ENCODE measurements at regions not wholly inside any gene's neighbourhood (a gene's known extent, or its start where the extent isn't known, plus 50 kb on each side); places are given as distances from the start of the nearest gene placed in this dataset.
"Not testable (repeated sequence)": the region's sequence is repeated elsewhere in the genome, so short reads cannot be mapped to it uniquely, and the experiment has no call there.

GRCh38 chr9:129436751-129437625 is 183.9 kb downstream of the C9orf50 start:
- no peaks in the 10 kb centered on the region for H3K36me3 ChIP-seq (ENCODE audit: control insufficient read depth, insufficient read depth, low read length)
- peak overlapping the region; percentile 74 for H3K4me3 ChIP-seq (ENCODE audit: insufficient read depth, low read depth, low read length, poor library complexity, severe bottlenecking)
- peaks cover 4% of the 10 kb centered on the region for H3K27me3 ChIP-seq (replicated peaks; ENCODE audit: control insufficient read depth, insufficient read depth, low read length, poor library complexity, severe bottlenecking)
- H3K9me3 ChIP-seq (ENCODE audit: control insufficient read depth, low read length): no peaks in the 10 kb centered on the region
- DNase-seq: no peak
- peaks cover 21% of the 10 kb centered on the region for H3K4me1 ChIP-seq (ENCODE audit: control insufficient read depth, insufficient read depth, low read length, poor library complexity, severe bottlenecking)
- peak overlapping the region; percentile 18 for H3K27ac ChIP-seq (ENCODE audit: insufficient read depth, low read length, poor library complexity, severe bottlenecking)

- H3K36me3 ChIP-seq (ENCODE audit: control insufficient read depth, insufficient read depth, low read length): no peaks in the 10 kb centered on the region
- H3K9me3 ChIP-seq (ENCODE audit: control insufficient read depth, low read length): no peaks in the 10 kb centered on the region
- H3K27me3 ChIP-seq (replicated peaks; ENCODE audit: control insufficient read depth, insufficient read depth, low read length, poor library complexity, severe bottlenecking): peaks cover 4% of the 10 kb centered on the region
- peaks cover 21% of the 10 kb centered on the region for H3K4me1 ChIP-seq (ENCODE audit: control insufficient read depth, insufficient read depth, low read length, poor library complexity, severe bottlenecking)
- no peak for DNase-seq
- H3K27ac ChIP-seq (ENCODE audit: insufficient read depth, low read length, poor library complexity, severe bottlenecking): no peak overlapping the region
- peak overlapping the region; percentile 74 for H3K4me3 ChIP-seq (ENCODE audit: insufficient read depth, low read depth, low read length, poor library complexity, severe bottlenecking)
Observed at GRCh38 chr9:129435988-129436717, 184.7 kb downstream of the C9orf50 start.

DNA sequence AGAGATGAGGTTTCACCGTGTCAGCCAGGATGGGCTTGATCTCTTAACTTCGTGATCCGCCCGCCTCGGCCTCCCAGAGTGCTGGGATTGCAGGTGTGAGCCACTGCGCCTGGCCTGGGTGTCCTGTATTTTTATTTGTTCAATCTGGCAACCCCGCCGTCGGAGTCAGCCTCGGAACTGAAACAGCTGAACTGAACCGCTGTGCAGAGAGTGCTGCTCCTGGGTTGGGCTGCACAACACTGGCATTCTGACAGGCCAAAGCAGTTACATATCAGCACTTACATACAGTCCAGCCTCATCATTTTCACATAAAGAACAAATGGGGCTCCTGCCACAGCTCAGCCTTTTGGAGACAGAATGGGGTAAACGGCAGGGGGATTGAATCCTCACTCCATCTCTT is 185.6 kb downstream of the C9orf50 start:
- no peak overlapping the region for H3K27ac ChIP-seq (ENCODE audit: insufficient read depth, low read length, poor library complexity, severe bottlenecking)
- peaks cover 21% of the 10 kb centered on the region for H3K4me1 ChIP-seq (ENCODE audit: control insufficient read depth, insufficient read depth, low read length, poor library complexity, severe bottlenecking)
- no peak for DNase-seq
- no peaks in the 10 kb centered on the region for H3K9me3 ChIP-seq (ENCODE audit: control insufficient read depth, low read length)
- no peaks in the 10 kb centered on the region for H3K36me3 ChIP-seq (ENCODE audit: control insufficient read depth, insufficient read depth, low read length)
- H3K4me3 ChIP-seq (ENCODE audit: insufficient read depth, low read depth, low read length, poor library complexity, severe bottlenecking): no peak overlapping the region
- no peaks in the 10 kb centered on the region for H3K27me3 ChIP-seq (replicated peaks; ENCODE audit: control insufficient read depth, insufficient read depth, low read length, poor library complexity, severe bottlenecking)

DNA sequence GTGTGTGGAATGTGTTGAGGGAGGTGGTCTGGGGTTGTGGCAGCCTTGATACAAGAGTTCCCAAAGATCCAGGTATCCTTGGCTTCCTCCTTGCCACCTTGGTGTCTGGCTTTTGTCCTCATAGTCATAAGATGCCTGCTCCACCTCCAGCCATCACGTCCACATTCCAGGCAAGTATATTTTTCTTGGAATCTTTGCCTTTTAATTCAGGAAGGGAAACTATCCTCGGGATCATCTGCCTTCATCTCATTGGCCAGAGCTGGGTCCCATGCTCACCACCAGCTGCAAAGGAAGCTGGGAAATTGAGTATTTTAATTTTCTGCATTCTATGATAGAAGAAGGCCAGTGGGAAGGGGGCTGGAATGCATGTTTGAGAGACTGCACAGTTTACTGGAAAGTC is 186.7 kb downstream of the C9orf50 start:
- H3K36me3 ChIP-seq (ENCODE audit: control insufficient read depth, insufficient read depth, low read length): no peaks in the 10 kb centered on the region
- H3K9me3 ChIP-seq (ENCODE audit: control insufficient read depth, low read length): no peaks in the 10 kb centered on the region
- no peak for DNase-seq
- H3K27ac ChIP-seq (ENCODE audit: insufficient read depth, low read length, poor library complexity, severe bottlenecking): no peak overlapping the region
- no peaks in the 10 kb centered on the region for H3K27me3 ChIP-seq (replicated peaks; ENCODE audit: control insufficient read depth, insufficient read depth, low read length, poor library complexity, severe bottlenecking)
- no peak overlapping the region for H3K4me3 ChIP-seq (ENCODE audit: insufficient read depth, low read depth, low read length, poor library complexity, severe bottlenecking)
- peaks cover 21% of the 10 kb centered on the region for H3K4me1 ChIP-seq (ENCODE audit: control insufficient read depth, insufficient read depth, low read length, poor library complexity, severe bottlenecking)

DNA sequence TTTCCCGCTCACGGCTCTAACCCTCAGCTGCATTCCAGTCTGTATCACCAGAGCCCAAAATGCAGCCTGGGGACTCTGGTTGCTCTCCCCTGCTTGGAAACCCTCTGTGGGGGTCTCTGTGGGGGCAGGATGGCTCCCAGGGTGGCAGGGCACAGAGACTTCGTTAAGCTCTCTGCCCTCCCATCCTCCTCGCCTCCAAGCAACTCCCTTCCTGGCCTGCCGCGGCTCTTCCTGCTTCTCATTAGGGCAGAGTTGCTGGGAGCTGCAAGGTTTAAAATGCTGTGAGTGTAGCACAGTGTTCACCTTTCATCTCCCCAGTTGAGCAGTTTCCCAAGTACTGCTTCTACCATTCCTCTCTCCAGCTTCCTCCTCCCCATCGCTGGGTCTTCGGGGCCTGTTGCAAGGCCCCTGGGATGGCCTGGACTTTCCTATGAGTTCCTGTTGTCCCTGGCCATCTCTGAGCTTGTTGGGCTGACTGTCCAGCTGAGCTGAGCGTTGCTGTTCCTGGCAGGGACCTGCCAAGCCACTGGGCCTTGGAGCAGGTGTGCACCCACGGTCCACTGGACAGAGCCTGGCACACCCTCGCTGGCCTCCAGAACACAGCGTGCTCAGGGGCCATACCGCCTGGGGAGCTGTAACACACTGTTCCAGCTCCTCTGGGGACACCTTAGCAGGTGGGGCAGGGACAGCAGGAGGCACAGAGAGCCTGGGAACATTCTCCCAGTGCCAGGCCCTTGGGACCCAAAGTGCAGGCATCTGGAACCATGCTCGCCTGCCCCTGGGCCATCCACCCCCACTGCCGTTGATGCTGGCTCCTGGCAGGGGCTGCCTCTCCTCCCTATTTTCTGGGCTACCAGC is 188.4 kb downstream of the C9orf50 start:
- H3K27me3 ChIP-seq (replicated peaks; ENCODE audit: control insufficient read depth, insufficient read depth, low read length, poor library complexity, severe bottlenecking): no peaks in the 10 kb centered on the region
- no peaks in the 10 kb centered on the region for H3K36me3 ChIP-seq (ENCODE audit: control insufficient read depth, insufficient read depth, low read length)
- no peaks in the 10 kb centered on the region for H3K9me3 ChIP-seq (ENCODE audit: control insufficient read depth, low read length)
- H3K4me3 ChIP-seq (ENCODE audit: insufficient read depth, low read depth, low read length, poor library complexity, severe bottlenecking): no peak overlapping the region
- DNase-seq: no peak
- H3K27ac ChIP-seq (ENCODE audit: insufficient read depth, low read length, poor library complexity, severe bottlenecking): no peak overlapping the region
- H3K4me1 ChIP-seq (ENCODE audit: control insufficient read depth, insufficient read depth, low read length, poor library complexity, severe bottlenecking): peaks cover 11% of the 10 kb centered on the region

GRCh38 chr9:129430940-129431643 is 189.8 kb downstream of the C9orf50 start:
- no peaks in the 10 kb centered on the region for H3K9me3 ChIP-seq (ENCODE audit: control insufficient read depth, low read length)
- no peak overlapping the region for H3K4me3 ChIP-seq (ENCODE audit: insufficient read depth, low read depth, low read length, poor library complexity, severe bottlenecking)
- no peaks in the 10 kb centered on the region for H3K27me3 ChIP-seq (replicated peaks; ENCODE audit: control insufficient read depth, insufficient read depth, low read length, poor library complexity, severe bottlenecking)

GRCh38 chr9:129428864-129429577 is 191.9 kb downstream of the C9orf50 start:
- no peak for DNase-seq
- Histone ChIP-seq H3K27ac (ENCODE audit: insufficient read depth, low read length, poor library complexity, severe bottlenecking) (no peak overlapping the region), H3K36me3 (ENCODE audit: control insufficient read depth, insufficient read depth, low read length) (no peaks in the 10 kb centered on the region), H3K4me3 (ENCODE audit: insufficient read depth, low read depth, low read length, poor library complexity, severe bottlenecking) (no peak overlapping the region), H3K4me1 (ENCODE audit: control insufficient read depth, insufficient read depth, low read length, poor library complexity, severe bottlenecking) (no peaks in the 10 kb centered on the region), H3K27me3 (replicated peaks; ENCODE audit: control insufficient read depth, insufficient read depth, low read length, poor library complexity, severe bottlenecking) (no peaks in the 10 kb centered on the region), H3K9me3 (ENCODE audit: control insufficient read depth, low read length) (no peaks in the 10 kb centered on the region)

More at GRCh38 chr9:129430940-129431643, 189.8 kb downstream of the C9orf50 start:
- no peak for DNase-seq
- no peaks in the 10 kb centered on the region for H3K36me3 ChIP-seq (ENCODE audit: control insufficient read depth, insufficient read depth, low read length)
- H3K27ac ChIP-seq (ENCODE audit: insufficient read depth, low read length, poor library complexity, severe bottlenecking): no peak overlapping the region
- H3K4me1 ChIP-seq (ENCODE audit: control insufficient read depth, insufficient read depth, low read length, poor library complexity, severe bottlenecking): no peaks in the 10 kb centered on the region

GRCh38 chr9:129427149-129427548 is 193.8 kb downstream of the C9orf50 start:
- no peak overlapping the region for H3K27ac ChIP-seq (ENCODE audit: insufficient read depth, low read length, poor library complexity, severe bottlenecking)
- H3K4me3 ChIP-seq (ENCODE audit: insufficient read depth, low read depth, low read length, poor library complexity, severe bottlenecking): no peak overlapping the region
- DNase-seq: no peak
- peaks cover 7% of the 10 kb centered on the region for H3K4me1 ChIP-seq (ENCODE audit: control insufficient read depth, insufficient read depth, low read length, poor library complexity, severe bottlenecking)
- no peaks in the 10 kb centered on the region for H3K36me3 ChIP-seq (ENCODE audit: control insufficient read depth, insufficient read depth, low read length)
- H3K9me3 ChIP-seq (ENCODE audit: control insufficient read depth, low read length): no peaks in the 10 kb centered on the region
- H3K27me3 ChIP-seq (replicated peaks; ENCODE audit: control insufficient read depth, insufficient read depth, low read length, poor library complexity, severe bottlenecking): no peaks in the 10 kb centered on the region

- H3K9me3 ChIP-seq (ENCODE audit: control insufficient read depth, low read length); H3K36me3 ChIP-seq (ENCODE audit: control insufficient read depth, insufficient read depth, low read length); H3K4me1 ChIP-seq (ENCODE audit: control insufficient read depth, insufficient read depth, low read length, poor library complexity, severe bottlenecking); H3K4me3 ChIP-seq (ENCODE audit: insufficient read depth, low read depth, low read length, poor library complexity, severe bottlenecking); H3K27me3 ChIP-seq (replicated peaks; ENCODE audit: control insufficient read depth, insufficient read depth, low read length, poor library complexity, severe bottlenecking); DNase-seq; H3K27ac ChIP-seq (ENCODE audit: insufficient read depth, low read length, poor library complexity, severe bottlenecking): not testable (repeated sequence)
Observed at GRCh38 chr9:129423755-129424154, 197.1 kb downstream of the C9orf50 start.
